NCI-H748 (cell line): ENCODE measurements at regions not wholly inside any gene's neighbourhood (a gene's known extent, or its start where the extent isn't known, plus 50 kb on each side); places are given as distances from the start of the nearest gene placed in this dataset.
A peak's percentile ranks its signal among the peaks of the same experiment; 100 is the strongest.

Experiments
- DNase-seq: peaks from one replicate; lab custom pipeline; 2025; ENCODE audit not compliant: unreplicated experiment; lab: John Stamatoyannopoulos, UW

GRCh38 chr3:177995381-177996085, 540.7 kb upstream of the KCNMB2 start:
- no peak for DNase-seq

- DNase-seq, result no peak
These were observed 534.5 kb upstream of the KCNMB2 start for GRCh38 chr3:178001670-178002101.

GRCh38 chr3:178002113-178002512, 534.1 kb upstream of the KCNMB2 start:
- DNase-seq, result no peak

- DNase-seq, result no peak
These were observed 532.5 kb upstream of the KCNMB2 start for GRCh38 chr3:178003756-178004155.

GRCh38 chr3:178005961-178006360, 530.3 kb upstream of the KCNMB2 start:
- no peak for DNase-seq

- DNase-seq, result no peak
These were observed 525.9 kb upstream of the KCNMB2 start for GRCh38 chr3:178010306-178010705.

- no peak for DNase-seq
These were observed 516.6 kb upstream of the KCNMB2 start for GRCh38 chr3:178019645-178020044.

GRCh38 chr3:178022599-178022998, 513.6 kb upstream of the KCNMB2 start:
- no peak for DNase-seq

- DNase-seq, result no peak
These were observed 507.3 kb upstream of the KCNMB2 start for GRCh38 chr3:178028933-178029332.

GRCh38 chr3:178036451-178037144, 499.6 kb upstream of the KCNMB2 start:
- DNase-seq, result no peak

GRCh38 chr3:178041931-178042330, 494.3 kb upstream of the KCNMB2 start:
- DNase-seq, result no peak

- DNase-seq, result no peak
These were observed 493.9 kb upstream of the KCNMB2 start for GRCh38 chr3:178042376-178042775.

GRCh38 chr3:178043084-178043483, 493.2 kb upstream of the KCNMB2 start:
- DNase-seq, result no peak

- no peak for DNase-seq
These were observed 491.9 kb upstream of the KCNMB2 start for GRCh38 chr3:178044320-178044719.

GRCh38 chr3:178047496-178047895, 488.7 kb upstream of the KCNMB2 start:
- no peak for DNase-seq

GRCh38 chr3:178048768-178049167, 487.5 kb upstream of the KCNMB2 start:
- no peak for DNase-seq

- no peak for DNase-seq
These were observed 481.8 kb upstream of the KCNMB2 start for GRCh38 chr3:178054471-178054870.

GRCh38 chr3:178055939-178056338, 480.3 kb upstream of the KCNMB2 start:
- no peak for DNase-seq

GRCh38 chr3:178056868-178057267, 479.4 kb upstream of the KCNMB2 start:
- DNase-seq, result no peak

- DNase-seq, result no peak
These were observed 477.6 kb upstream of the KCNMB2 start for GRCh38 chr3:178058629-178059028.

- DNase-seq, result peak; percentile 18
These were observed 477.1 kb upstream of the KCNMB2 start for GRCh38 chr3:178059119-178059518.

GRCh38 chr3:178059836-178060235, 476.4 kb upstream of the KCNMB2 start:
- no peak for DNase-seq

GRCh38 chr3:178060407-178060806, 475.8 kb upstream of the KCNMB2 start:
- DNase-seq, result no peak
